Neural crest cell (in vitro differentiated cells): ENCODE measurements at regions not wholly inside any gene's neighbourhood (a gene's known extent, or its start where the extent isn't known, plus 50 kb on each side); places are given as distances from the start of the nearest gene placed in this dataset.

Experiments
- DNase-seq: peaks from one replicate; pipeline ENCODE4 v3.0.0; 2021; ENCODE audit warnings: low read depth, mixed read lengths, low spot score
- H3K27ac Mint-ChIP-seq: one replicate; pipeline ENCODE4 v1.8.0; 2021; ENCODE audit warnings: mild to moderate bottlenecking, mixed read lengths; ENCODE audit not compliant: unreplicated experiment
- H3K27me3 Mint-ChIP-seq: 2 replicates; pipeline ENCODE4 v1.8.0; 2021; ENCODE audit warnings: low read depth, mild to moderate bottlenecking, mixed read lengths
- H3K36me3 Mint-ChIP-seq: 2 replicates; pipeline ENCODE4 v1.8.0; 2021; ENCODE audit warnings: low read depth, mild to moderate bottlenecking, mixed read lengths
- H3K4me1 Mint-ChIP-seq: 2 replicates; pipeline ENCODE4 v1.8.0; 2021; ENCODE audit warnings: mixed read lengths
- H3K4me3 Mint-ChIP-seq: one replicate; pipeline ENCODE4 v1.8.0; 2021; ENCODE audit warnings: mild to moderate bottlenecking, mixed read lengths
- H3K9me3 Mint-ChIP-seq: 2 replicates; pipeline ENCODE4 v1.8.0; 2021; ENCODE audit warnings: mixed read lengths
- TF ChIP-seq, protein P1 (sequence below): fragments of 200-600 bp; sonication (generic); conservative IDR thresholded peaks from 2 replicates; pipeline ENCODE4 v1.5.0; 2021; ENCODE audit warnings: antibody characterized with exemption, mild to moderate bottlenecking

- Mint-ChIP-seq H3K27me3 (peaks cover 10% of the 10 kb centered on the region), H3K9me3 (no peaks in the 10 kb centered on the region), H3K27ac (no peak overlapping the region), H3K4me1 (no peaks in the 10 kb centered on the region), H3K4me3 (no peak overlapping the region), H3K36me3 (no peaks in the 10 kb centered on the region)
- DNase-seq = no peak
- TF ChIP-seq, protein P1, sequence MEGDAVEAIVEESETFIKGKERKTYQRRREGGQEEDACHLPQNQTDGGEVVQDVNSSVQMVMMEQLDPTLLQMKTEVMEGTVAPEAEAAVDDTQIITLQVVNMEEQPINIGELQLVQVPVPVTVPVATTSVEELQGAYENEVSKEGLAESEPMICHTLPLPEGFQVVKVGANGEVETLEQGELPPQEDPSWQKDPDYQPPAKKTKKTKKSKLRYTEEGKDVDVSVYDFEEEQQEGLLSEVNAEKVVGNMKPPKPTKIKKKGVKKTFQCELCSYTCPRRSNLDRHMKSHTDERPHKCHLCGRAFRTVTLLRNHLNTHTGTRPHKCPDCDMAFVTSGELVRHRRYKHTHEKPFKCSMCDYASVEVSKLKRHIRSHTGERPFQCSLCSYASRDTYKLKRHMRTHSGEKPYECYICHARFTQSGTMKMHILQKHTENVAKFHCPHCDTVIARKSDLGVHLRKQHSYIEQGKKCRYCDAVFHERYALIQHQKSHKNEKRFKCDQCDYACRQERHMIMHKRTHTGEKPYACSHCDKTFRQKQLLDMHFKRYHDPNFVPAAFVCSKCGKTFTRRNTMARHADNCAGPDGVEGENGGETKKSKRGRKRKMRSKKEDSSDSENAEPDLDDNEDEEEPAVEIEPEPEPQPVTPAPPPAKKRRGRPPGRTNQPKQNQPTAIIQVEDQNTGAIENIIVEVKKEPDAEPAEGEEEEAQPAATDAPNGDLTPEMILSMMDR = no peak
Observed at GRCh38 chr2:119069781-119070180, 88.8 kb downstream of the C1QL2 start.

GRCh38 chr2:119068154-119068725, 90.3 kb downstream of the C1QL2 start:
- H3K36me3 Mint-ChIP-seq = no peaks in the 10 kb centered on the region
- no peaks in the 10 kb centered on the region for H3K9me3 Mint-ChIP-seq
- peaks cover 7% of the 10 kb centered on the region for H3K27me3 Mint-ChIP-seq
- no peak for DNase-seq
- no peak overlapping the region for H3K27ac Mint-ChIP-seq
- TF ChIP-seq, protein P1 = no peak
- no peak overlapping the region for H3K4me3 Mint-ChIP-seq
- H3K4me1 Mint-ChIP-seq = no peaks in the 10 kb centered on the region

DNA sequence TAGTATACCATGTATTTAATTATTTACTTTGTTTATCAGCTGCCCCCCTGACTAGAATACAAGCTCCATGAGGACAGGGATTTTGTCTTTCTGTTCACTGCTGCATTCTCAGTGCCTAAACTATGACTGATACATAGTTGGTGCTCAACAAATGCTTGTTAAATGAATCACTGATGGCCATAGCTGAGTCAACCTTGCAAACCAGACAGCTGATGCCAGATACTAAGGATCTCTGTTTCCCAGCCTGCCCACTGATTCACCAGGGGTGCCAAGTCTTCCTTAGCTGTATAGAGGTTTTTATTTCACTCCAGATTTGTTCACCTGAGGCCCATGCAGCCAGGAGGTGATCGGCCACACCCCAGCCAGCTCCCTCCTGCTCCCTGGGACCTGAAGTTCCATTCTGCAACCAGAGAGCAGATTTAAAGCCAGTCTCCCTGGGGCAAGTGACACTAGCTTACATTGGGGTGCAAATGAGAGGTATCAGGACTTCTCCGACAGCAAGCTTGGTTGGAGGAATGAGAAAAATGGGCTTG, 92.2 kb downstream of the C1QL2 start:
- no peak overlapping the region for H3K4me3 Mint-ChIP-seq
- no peaks in the 10 kb centered on the region for H3K4me1 Mint-ChIP-seq
- TF ChIP-seq, protein P1 = no peak
- H3K36me3 Mint-ChIP-seq = no peaks in the 10 kb centered on the region
- H3K9me3 Mint-ChIP-seq = no peaks in the 10 kb centered on the region
- no peak overlapping the region for H3K27ac Mint-ChIP-seq
- DNase-seq = no peak
- peaks cover 15% of the 10 kb centered on the region for H3K27me3 Mint-ChIP-seq

- H3K27me3 Mint-ChIP-seq = peaks cover 22% of the 10 kb centered on the region
- TF ChIP-seq, protein P1 = no peak
- no peak overlapping the region for H3K4me3 Mint-ChIP-seq
- H3K27ac Mint-ChIP-seq = no peak overlapping the region
- no peaks in the 10 kb centered on the region for H3K9me3 Mint-ChIP-seq
- no peak for DNase-seq
- H3K4me1 Mint-ChIP-seq = no peaks in the 10 kb centered on the region
- no peaks in the 10 kb centered on the region for H3K36me3 Mint-ChIP-seq
Observed at GRCh38 chr2:119065146-119065545, 93.4 kb downstream of the C1QL2 start.

DNA sequence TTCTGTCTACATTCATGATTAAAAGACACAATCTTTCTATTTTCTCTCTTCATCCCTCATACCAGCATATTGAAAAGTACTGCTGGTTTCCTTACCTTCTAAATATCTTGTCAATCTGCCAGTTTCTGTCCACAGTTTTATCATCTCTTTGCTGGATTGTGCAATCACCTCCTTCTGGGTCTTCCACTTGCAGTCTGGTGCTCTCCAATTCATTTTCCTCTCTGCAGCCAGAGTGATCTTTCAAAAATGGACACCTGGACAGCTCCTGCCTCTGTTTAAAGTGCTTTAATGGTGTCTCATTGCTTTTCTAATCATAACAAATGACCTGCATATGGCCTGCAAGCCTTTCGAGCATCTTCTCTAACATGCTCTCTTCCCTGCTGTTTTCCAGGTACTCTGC, 94.0 kb downstream of the C1QL2 start:
- no peaks in the 10 kb centered on the region for H3K36me3 Mint-ChIP-seq
- TF ChIP-seq, protein P1 = no peak
- no peaks in the 10 kb centered on the region for H3K4me1 Mint-ChIP-seq
- no peak for DNase-seq
- H3K27ac Mint-ChIP-seq = no peak overlapping the region
- no peak overlapping the region for H3K4me3 Mint-ChIP-seq
- H3K27me3 Mint-ChIP-seq = peaks cover 23% of the 10 kb centered on the region
- H3K9me3 Mint-ChIP-seq = no peaks in the 10 kb centered on the region
